Mesenchymal stem cell (in vitro differentiated cells and primary cell): ENCODE measurements at regions not wholly inside any gene's neighbourhood (a gene's known extent, or its start where the extent isn't known, plus 50 kb on each side); places are given as distances from the start of the nearest gene placed in this dataset.
"Not testable (repeated sequence)": the region's sequence is repeated elsewhere in the genome, so short reads cannot be mapped to it uniquely, and the experiment has no call there.

ENCODE experiments used
- DNase-seq: peaks from one replicate; pipeline ENCODE4 v3.0.0-alpha.2; 2013
- H2AFZ ChIP-seq: one replicate; pipeline ENCODE4 v1.6.1; 2013; ENCODE audit warnings: low read depth, mild to moderate bottlenecking, control low read depth, inconsistent platforms, low read length, moderate library complexity
- H2AK5ac ChIP-seq: 2 replicates; pipeline ENCODE4 v1.6.1; 2013; ENCODE audit warnings: low read length, moderate library complexity, mild to moderate bottlenecking, inconsistent platforms; ENCODE audit not compliant: severe bottlenecking
- H2BK120ac ChIP-seq: one replicate; pipeline ENCODE4 v1.6.1; 2013; ENCODE audit warnings: low read depth, mild to moderate bottlenecking, inconsistent platforms, low read length, moderate library complexity
- H2BK12ac ChIP-seq, 2 experiments: one replicate each; pipeline ENCODE4 v1.6.1; 2013; ENCODE audit warnings: inconsistent platforms in 2 of 2, low read length in 2 of 2, mild to moderate bottlenecking in 2 of 2, moderate library complexity in 2 of 2, control low read depth in 1 of 2
- H2BK15ac ChIP-seq: one replicate; pipeline ENCODE4 v1.6.1; 2013; ENCODE audit warnings: mild to moderate bottlenecking, low read depth, inconsistent platforms; ENCODE audit not compliant: poor library complexity, severe bottlenecking
- H2BK5ac ChIP-seq: 2 replicates; pipeline ENCODE4 v1.6.1; 2013; ENCODE audit warnings: low read depth, mild to moderate bottlenecking, low read length, control low read depth, inconsistent platforms; ENCODE audit not compliant: poor library complexity, severe bottlenecking
- H3K14ac ChIP-seq, 2 experiments: one replicate each; pipeline ENCODE4 v1.6.1; 2013; ENCODE audit warnings: inconsistent platforms in 2 of 2, low read length in 2 of 2, control low read depth in 1 of 2, mild to moderate bottlenecking in 1 of 2, moderate library complexity in 1 of 2
- H3K18ac ChIP-seq, 2 experiments: one replicate each; pipeline ENCODE4 v1.6.1; 2013; ENCODE audit warnings: inconsistent platforms in 2 of 2, low read length in 2 of 2, control low read depth in 1 of 2, low read depth in 1 of 2, mild to moderate bottlenecking in 1 of 2
- H3K23ac ChIP-seq, 2 experiments: one replicate each; pipeline ENCODE4 v1.6.1; 2013; ENCODE audit warnings: inconsistent platforms in 2 of 2, low read length in 2 of 2, mild to moderate bottlenecking in 2 of 2, moderate library complexity in 2 of 2, control low read depth in 1 of 2
- H3K27ac ChIP-seq: 2 replicates; pipeline ENCODE4 v1.5.1; 2013; ENCODE audit warnings: mild to moderate bottlenecking, moderate library complexity, low read length, control low read depth, inconsistent platforms; ENCODE audit not compliant: poor library complexity, severe bottlenecking
- H3K27me3 ChIP-seq, 2 experiments: 2 replicates each; pipeline versions ENCODE4 v1.6.1 to v1.7.0; 2013; ENCODE audit warnings: low read length in 2 of 2, mild to moderate bottlenecking in 2 of 2, moderate library complexity in 2 of 2, control low read depth in 1 of 2, inconsistent platforms in 1 of 2; ENCODE audit not compliant: control insufficient read depth in 1 of 2, insufficient read depth in 1 of 2
- H3K36me3 ChIP-seq, 2 experiments: 2 replicates each; pipeline versions ENCODE4 v1.6.1 to v1.7.0; 2013; ENCODE audit warnings: low read length in 2 of 2, control low read depth in 1 of 2, inconsistent platforms in 1 of 2, low read depth in 1 of 2, mild to moderate bottlenecking in 1 of 2; ENCODE audit not compliant: insufficient read depth in 2 of 2, control insufficient read depth in 1 of 2
- H3K4ac ChIP-seq, 2 experiments: one replicate each; pipeline ENCODE4 v1.6.1; 2013; ENCODE audit warnings: inconsistent platforms in 2 of 2, low read length in 2 of 2, mild to moderate bottlenecking in 2 of 2, moderate library complexity in 2 of 2, control low read depth in 1 of 2, low read depth in 1 of 2
- H3K4me1 ChIP-seq: 2 replicates; pipeline ENCODE4 v1.6.1; 2013; ENCODE audit warnings: low read depth, low read length, control low read depth; ENCODE audit not compliant: control insufficient read depth, insufficient read depth
- H3K4me2 ChIP-seq: 2 replicates; pipeline ENCODE4 v1.6.1; 2013; ENCODE audit warnings: low read length, mild to moderate bottlenecking, inconsistent platforms; ENCODE audit not compliant: poor library complexity, severe bottlenecking
- H3K4me3 ChIP-seq, 2 experiments: 2 replicates each; pipeline versions ENCODE4 v1.5.1 to v1.7.0; 2013; ENCODE audit warnings: low read length in 2 of 2, mild to moderate bottlenecking in 2 of 2, control low read depth in 1 of 2, low read depth in 1 of 2; ENCODE audit not compliant: insufficient read depth in 1 of 2
- H3K79me1 ChIP-seq: replicated peaks from 2 replicates; pipeline ENCODE4 v1.6.1; 2013; ENCODE audit warnings: mild to moderate bottlenecking, control low read depth, low read length, inconsistent platforms; ENCODE audit not compliant: poor library complexity, severe bottlenecking
- H3K9ac ChIP-seq: 2 replicates; pipeline ENCODE4 v1.7.0; 2013; ENCODE audit warnings: mild to moderate bottlenecking, low read length, moderate library complexity
- H3K9me3 ChIP-seq: 2 replicates; pipeline ENCODE4 v1.7.0; 2013; ENCODE audit warnings: mild to moderate bottlenecking, low read length; ENCODE audit not compliant: control insufficient read depth
- H4K8ac ChIP-seq: one replicate; pipeline ENCODE4 v1.6.1; 2013; ENCODE audit warnings: inconsistent platforms, mild to moderate bottlenecking, low read length, moderate library complexity
- H4K91ac ChIP-seq: one replicate; pipeline ENCODE4 v1.6.1; 2013; ENCODE audit warnings: mild to moderate bottlenecking, low read length, inconsistent platforms
- WGBS: methylation state at CpG from one replicate; pipeline ENCODE4 v1.1.7; 2013; ENCODE audit warnings: mixed read lengths; 5-methylcytosine and 5-hydroxymethylcytosine counted together

GRCh38 chr16:29248940-29249318 lies 157.6 kb downstream of the NPIPB11 start:
- not testable (repeated sequence) for H3K23ac ChIP-seq, H3K4me3 ChIP-seq, H3K9ac ChIP-seq, H3K27ac ChIP-seq, DNase-seq, H2BK5ac ChIP-seq, H3K18ac ChIP-seq, H2BK12ac ChIP-seq, H3K27me3 ChIP-seq, H3K36me3 ChIP-seq, H2AFZ ChIP-seq, H3K4me1 ChIP-seq, H4K8ac ChIP-seq, H4K91ac ChIP-seq, H3K4me2 ChIP-seq, H2AK5ac ChIP-seq, H3K4ac ChIP-seq, H2BK120ac ChIP-seq, H2BK15ac ChIP-seq, H3K14ac ChIP-seq, H3K79me1 ChIP-seq, H3K9me3 ChIP-seq
- 86% methylated on average over 8 of the region's 8 CpGs for WGBS

- H2BK15ac ChIP-seq, H3K36me3 ChIP-seq, H4K8ac ChIP-seq, H3K9me3 ChIP-seq, H3K23ac ChIP-seq, H3K4me3 ChIP-seq, H3K79me1 ChIP-seq, H2BK120ac ChIP-seq, H2AFZ ChIP-seq, H3K27ac ChIP-seq, H2BK5ac ChIP-seq, H3K4ac ChIP-seq, H3K27me3 ChIP-seq, H2AK5ac ChIP-seq, DNase-seq, H3K4me2 ChIP-seq, H3K4me1 ChIP-seq: not testable (repeated sequence)
- H3K18ac ChIP-seq: peak overlapping the region in 1 of 2 experiments; percentile 18
- peak overlapping the region; percentile 26 for H3K9ac ChIP-seq
- H2BK12ac ChIP-seq: peak overlapping the region in 1 of 2 experiments; percentile 31
- WGBS: 59% methylated on average over 18 of the region's 18 CpGs
- H4K91ac ChIP-seq: peak overlapping the region; percentile 48
- H3K14ac ChIP-seq: peak overlapping the region in 1 of 2 experiments; percentile 48
Observed at GRCh38 chr16:29248306-29248939, 158.1 kb downstream of the NPIPB11 start.

GRCh38 chr16:29246091-29246490 lies 160.4 kb downstream of the NPIPB11 start:
- DNase-seq, H2BK5ac ChIP-seq, H3K9ac ChIP-seq, H3K9me3 ChIP-seq, H3K79me1 ChIP-seq, H3K27ac ChIP-seq, H2AFZ ChIP-seq, H3K23ac ChIP-seq, H2BK15ac ChIP-seq, H3K36me3 ChIP-seq, H4K91ac ChIP-seq, H3K27me3 ChIP-seq, H3K4ac ChIP-seq, H4K8ac ChIP-seq, H3K18ac ChIP-seq, H3K4me1 ChIP-seq, H2AK5ac ChIP-seq, H2BK12ac ChIP-seq, H2BK120ac ChIP-seq, H3K4me2 ChIP-seq, H3K4me3 ChIP-seq, H3K14ac ChIP-seq: not testable (repeated sequence)
- no CpG with 5 or more reads among the region's 5 CpGs for WGBS

- H3K4me2 ChIP-seq: no peak overlapping the region
- no peak for DNase-seq
- no peak overlapping the region for H2BK120ac ChIP-seq
- H2AK5ac ChIP-seq: no peak overlapping the region
- H3K9me3 ChIP-seq: no peaks in the 10 kb centered on the region
- no peak overlapping the region for H3K9ac ChIP-seq
- no peak overlapping the region for H2BK15ac ChIP-seq
- H3K27me3 ChIP-seq: no peaks in the 10 kb centered on the region
- no peak overlapping the region for H3K18ac ChIP-seq
- H2BK5ac ChIP-seq: no peak overlapping the region
- no peak overlapping the region for H4K8ac ChIP-seq
- no peaks in the 10 kb centered on the region for H3K79me1 ChIP-seq
- no peak overlapping the region for H4K91ac ChIP-seq
- no peak overlapping the region for H3K4ac ChIP-seq
- WGBS: 73% methylated on average over 7 of the region's 7 CpGs
- no peak overlapping the region for H3K4me3 ChIP-seq
- H2AFZ ChIP-seq: no peak overlapping the region
- H3K23ac ChIP-seq: no peak overlapping the region
- H3K27ac ChIP-seq: no peak overlapping the region
- no peak overlapping the region for H3K14ac ChIP-seq
- H3K4me1 ChIP-seq: no peaks in the 10 kb centered on the region
- no peak overlapping the region for H2BK12ac ChIP-seq
- H3K36me3 ChIP-seq: no peaks in the 10 kb centered on the region
Observed at GRCh38 chr16:29237971-29238370, 168.5 kb downstream of the NPIPB11 start.
